ENCODE measurements at regions not wholly inside any gene's neighbourhood (a gene's known extent, or its start where the extent isn't known, plus 50 kb on each side); places are given as distances from the start of the nearest gene placed in this dataset.

GRCh38 chrX:39893417-39894338 lies 204.1 kb downstream of the BCOR start:
- TF ChIP-seq, protein P1, sequence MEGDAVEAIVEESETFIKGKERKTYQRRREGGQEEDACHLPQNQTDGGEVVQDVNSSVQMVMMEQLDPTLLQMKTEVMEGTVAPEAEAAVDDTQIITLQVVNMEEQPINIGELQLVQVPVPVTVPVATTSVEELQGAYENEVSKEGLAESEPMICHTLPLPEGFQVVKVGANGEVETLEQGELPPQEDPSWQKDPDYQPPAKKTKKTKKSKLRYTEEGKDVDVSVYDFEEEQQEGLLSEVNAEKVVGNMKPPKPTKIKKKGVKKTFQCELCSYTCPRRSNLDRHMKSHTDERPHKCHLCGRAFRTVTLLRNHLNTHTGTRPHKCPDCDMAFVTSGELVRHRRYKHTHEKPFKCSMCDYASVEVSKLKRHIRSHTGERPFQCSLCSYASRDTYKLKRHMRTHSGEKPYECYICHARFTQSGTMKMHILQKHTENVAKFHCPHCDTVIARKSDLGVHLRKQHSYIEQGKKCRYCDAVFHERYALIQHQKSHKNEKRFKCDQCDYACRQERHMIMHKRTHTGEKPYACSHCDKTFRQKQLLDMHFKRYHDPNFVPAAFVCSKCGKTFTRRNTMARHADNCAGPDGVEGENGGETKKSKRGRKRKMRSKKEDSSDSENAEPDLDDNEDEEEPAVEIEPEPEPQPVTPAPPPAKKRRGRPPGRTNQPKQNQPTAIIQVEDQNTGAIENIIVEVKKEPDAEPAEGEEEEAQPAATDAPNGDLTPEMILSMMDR (tag by site-specific recombination; IDR thresholded peaks at IDR 0.05) = no peak
- TF ChIP-seq ZNF791 (tag by site-specific recombination; IDR thresholded peaks at IDR 0.05) (no peak), REST (tag by site-specific recombination; IDR thresholded peaks at IDR 0.05) (no peak), KLF8 (tag by site-specific recombination; IDR thresholded peaks at IDR 0.05) (no peak), ZNF140 (tag by site-specific recombination; IDR thresholded peaks at IDR 0.05) (no peak), ZNF664 (tag by site-specific recombination; IDR thresholded peaks at IDR 0.05) (no peak), ZNF626 (tag by site-specific recombination; IDR thresholded peaks at IDR 0.05) (no peak), ZNF423 (tag by site-specific recombination; IDR thresholded peaks at IDR 0.05) (no peak), ZNF76 (tag by site-specific recombination; IDR thresholded peaks at IDR 0.05; ENCODE audit: borderline replicate concordance, low read depth) (no peak), ZNF175 (tag by site-specific recombination; IDR thresholded peaks at IDR 0.05) (no peak)
- TF ChIP-seq, protein P2, sequence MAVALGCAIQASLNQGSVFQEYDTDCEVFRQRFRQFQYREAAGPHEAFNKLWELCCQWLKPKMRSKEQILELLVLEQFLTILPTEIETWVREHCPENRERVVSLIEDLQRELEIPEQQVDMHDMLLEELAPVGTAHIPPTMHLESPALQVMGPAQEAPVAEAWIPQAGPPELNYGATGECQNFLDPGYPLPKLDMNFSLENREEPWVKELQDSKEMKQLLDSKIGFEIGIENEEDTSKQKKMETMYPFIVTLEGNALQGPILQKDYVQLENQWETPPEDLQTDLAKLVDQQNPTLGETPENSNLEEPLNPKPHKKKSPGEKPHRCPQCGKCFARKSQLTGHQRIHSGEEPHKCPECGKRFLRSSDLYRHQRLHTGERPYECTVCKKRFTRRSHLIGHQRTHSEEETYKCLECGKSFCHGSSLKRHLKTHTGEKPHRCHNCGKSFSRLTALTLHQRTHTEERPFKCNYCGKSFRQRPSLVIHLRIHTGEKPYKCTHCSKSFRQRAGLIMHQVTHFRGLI (tag by site-specific recombination; IDR thresholded peaks at IDR 0.05) = no peak
- TF ChIP-seq, protein P3, sequence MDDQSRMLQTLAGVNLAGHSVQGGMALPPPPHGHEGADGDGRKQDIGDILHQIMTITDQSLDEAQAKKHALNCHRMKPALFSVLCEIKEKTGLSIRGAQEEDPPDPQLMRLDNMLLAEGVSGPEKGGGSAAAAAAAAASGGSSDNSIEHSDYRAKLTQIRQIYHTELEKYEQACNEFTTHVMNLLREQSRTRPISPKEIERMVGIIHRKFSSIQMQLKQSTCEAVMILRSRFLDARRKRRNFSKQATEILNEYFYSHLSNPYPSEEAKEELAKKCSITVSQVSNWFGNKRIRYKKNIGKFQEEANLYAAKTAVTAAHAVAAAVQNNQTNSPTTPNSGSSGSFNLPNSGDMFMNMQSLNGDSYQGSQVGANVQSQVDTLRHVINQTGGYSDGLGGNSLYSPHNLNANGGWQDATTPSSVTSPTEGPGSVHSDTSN (CRISPR knock-in tag; IDR thresholded peaks at IDR 0.05) = no peak

Measured in HEK293 (cell line).